ENCODE measurements at regions not wholly inside any gene's neighbourhood (a gene's known extent, or its start where the extent isn't known, plus 50 kb on each side); places are given as distances from the start of the nearest gene placed in this dataset.

DNA sequence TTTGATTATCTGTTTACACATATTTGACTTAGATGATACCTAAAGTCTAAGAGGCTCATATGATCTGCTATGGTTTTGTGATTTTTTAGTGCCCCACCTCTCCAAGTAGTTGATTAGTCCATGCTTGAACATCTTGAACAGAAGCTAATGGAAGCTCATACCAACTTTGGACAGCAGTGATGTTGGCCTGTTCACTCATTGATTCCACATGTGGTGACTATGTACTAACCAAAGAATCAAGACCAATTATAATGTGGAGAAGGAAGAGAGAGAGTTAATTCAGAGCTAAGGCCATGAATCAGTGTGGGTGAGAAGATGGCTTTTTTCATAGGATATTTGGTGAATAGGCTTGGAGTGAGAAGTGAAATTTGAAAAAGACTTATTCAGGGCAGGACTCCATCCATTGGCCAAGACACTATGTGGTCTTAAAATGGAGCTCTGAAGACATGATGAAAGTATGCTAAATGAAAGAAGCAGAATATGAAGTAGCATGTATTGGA lies 178.3 kb upstream of the TWIST2 start:
- Histone ChIP-seq H3K4me3 (no peak overlapping the region), H3K36me3 (no peaks in the 10 kb centered on the region), H3K9me3 (peaks cover 0 to 5% of the 10 kb centered on the region in 2 donors), H3K4me1 (no peaks in the 10 kb centered on the region), H3K27me3 (no peaks in the 10 kb centered on the region), H3K27ac (no peak overlapping the region)
- TF ChIP-seq, protein P1, sequence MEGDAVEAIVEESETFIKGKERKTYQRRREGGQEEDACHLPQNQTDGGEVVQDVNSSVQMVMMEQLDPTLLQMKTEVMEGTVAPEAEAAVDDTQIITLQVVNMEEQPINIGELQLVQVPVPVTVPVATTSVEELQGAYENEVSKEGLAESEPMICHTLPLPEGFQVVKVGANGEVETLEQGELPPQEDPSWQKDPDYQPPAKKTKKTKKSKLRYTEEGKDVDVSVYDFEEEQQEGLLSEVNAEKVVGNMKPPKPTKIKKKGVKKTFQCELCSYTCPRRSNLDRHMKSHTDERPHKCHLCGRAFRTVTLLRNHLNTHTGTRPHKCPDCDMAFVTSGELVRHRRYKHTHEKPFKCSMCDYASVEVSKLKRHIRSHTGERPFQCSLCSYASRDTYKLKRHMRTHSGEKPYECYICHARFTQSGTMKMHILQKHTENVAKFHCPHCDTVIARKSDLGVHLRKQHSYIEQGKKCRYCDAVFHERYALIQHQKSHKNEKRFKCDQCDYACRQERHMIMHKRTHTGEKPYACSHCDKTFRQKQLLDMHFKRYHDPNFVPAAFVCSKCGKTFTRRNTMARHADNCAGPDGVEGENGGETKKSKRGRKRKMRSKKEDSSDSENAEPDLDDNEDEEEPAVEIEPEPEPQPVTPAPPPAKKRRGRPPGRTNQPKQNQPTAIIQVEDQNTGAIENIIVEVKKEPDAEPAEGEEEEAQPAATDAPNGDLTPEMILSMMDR (IDR thresholded peaks at IDR 0.05), result no peak
- no peak for TF ChIP-seq POLR2A (IDR thresholded peaks at IDR 0.05)
- TF ChIP-seq EP300 (IDR thresholded peaks at IDR 0.05; ENCODE audit: low read depth), result no peak
- TF ChIP-seq POLR2AphosphoS5 (IDR thresholded peaks at IDR 0.05), result no peak
- intact Hi-C loops (cut with DNase I; ENCODE audit: low total_unique reads) (loop anchor here (1.0 kb wide), 1 partner anchor 20 kb away; no protein-coding TSS in a partner anchor), in situ Hi-C loops (cut with MboI; ENCODE audit: low pct_ligation_motif_present in 1 of 4, low pct_unique_long_range_greater_than_20kb in 1 of 4, low sequenced_read_pairs in 3 of 4) (no loop called here)
- no peak for DNase-seq

DNA sequence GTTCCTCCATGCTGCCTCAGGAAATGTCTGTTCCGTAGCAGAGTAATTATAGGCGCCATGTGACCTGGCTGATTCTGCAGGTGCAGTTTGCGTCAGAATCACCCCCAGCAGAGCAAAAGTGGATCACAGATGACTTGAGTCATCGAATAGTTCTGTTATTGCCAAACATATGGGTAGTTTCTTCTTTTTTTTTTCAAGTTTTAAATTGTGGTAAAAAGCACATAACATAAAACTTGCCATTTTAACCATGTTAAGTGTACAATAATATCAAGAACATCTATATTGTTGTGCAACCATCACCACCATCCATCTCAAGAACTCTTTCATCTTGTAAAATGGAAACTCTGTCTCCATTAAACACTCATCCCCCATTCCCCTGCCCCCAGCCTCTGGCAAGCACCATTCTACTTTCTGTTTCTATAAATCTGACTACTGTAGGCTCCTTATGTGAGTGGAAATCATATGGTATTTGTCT lies 177.7 kb upstream of the TWIST2 start:
- intact Hi-C loops (cut with DNase I; ENCODE audit: low total_unique reads), result no loop called here
- no peak overlapping the region for H3K27ac ChIP-seq
- TF ChIP-seq POLR2AphosphoS5 (IDR thresholded peaks at IDR 0.05), result no peak
- no peak for TF ChIP-seq POLR2A (IDR thresholded peaks at IDR 0.05)
- TF ChIP-seq, protein P1 (IDR thresholded peaks at IDR 0.05), result no peak
- TF ChIP-seq EP300 (IDR thresholded peaks at IDR 0.05; ENCODE audit: low read depth), result no peak
- no peaks in the 10 kb centered on the region for H3K36me3 ChIP-seq
- peaks cover 0 to 5% of the 10 kb centered on the region in 2 donors for H3K9me3 ChIP-seq
- no peak overlapping the region for H3K4me3 ChIP-seq
- H3K4me1 ChIP-seq, result no peaks in the 10 kb centered on the region
- no peaks in the 10 kb centered on the region for H3K27me3 ChIP-seq
- 33 to 52% methylated on average over 4 of the region's 4 CpGs for WGBS, 2 donors (ENCODE audit: low coverage in 1 of 2)
- in situ Hi-C loops (cut with MboI; ENCODE audit: low pct_ligation_motif_present in 1 of 4, low pct_unique_long_range_greater_than_20kb in 1 of 4, low sequenced_read_pairs in 3 of 4), result no loop called here
- no peak for DNase-seq

DNA sequence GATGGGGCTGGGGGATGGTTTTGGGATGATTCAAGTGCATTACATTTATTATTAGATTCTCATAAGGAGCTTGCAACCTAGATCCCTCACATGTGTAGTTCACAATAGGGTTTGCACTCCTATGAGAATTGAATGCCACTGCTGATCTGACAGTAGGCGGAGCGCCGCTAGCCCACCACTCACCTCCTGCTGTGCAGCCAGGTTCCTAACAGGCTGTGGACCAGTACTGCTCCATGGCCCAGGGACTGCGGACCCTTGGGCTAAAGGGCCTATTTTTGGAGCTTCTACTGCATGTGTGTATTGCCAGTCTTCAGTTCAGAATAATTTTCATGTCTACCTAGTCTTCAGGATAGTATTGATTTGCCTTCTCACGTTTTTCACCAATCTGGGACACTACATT lies 165.3 kb upstream of the TWIST2 start:
- no peaks in the 10 kb centered on the region for H3K27me3 ChIP-seq
- in situ Hi-C loops (cut with MboI; ENCODE audit: low pct_ligation_motif_present in 1 of 4, low pct_unique_long_range_greater_than_20kb in 1 of 4, low sequenced_read_pairs in 3 of 4) (loop anchor here in 1 of 4 donors (10.0 kb wide), 1 partner anchor 102 kb away; no protein-coding TSS in a partner anchor), intact Hi-C loops (cut with DNase I; ENCODE audit: low total_unique reads) (no loop called here)
- no peak for DNase-seq
- H3K36me3 ChIP-seq, result no peaks in the 10 kb centered on the region
- peaks cover 0 to 4% (median 0%) of the 10 kb centered on the region in 4 donors for H3K4me1 ChIP-seq
- no peak overlapping the region for H3K4me3 ChIP-seq
- no peak overlapping the region for H3K27ac ChIP-seq
- 69 to 93% methylated on average over 2 to 5 of the region's 5 CpGs for WGBS, 2 donors (ENCODE audit: low coverage in 1 of 2)
- TF ChIP-seq, protein P1 (IDR thresholded peaks at IDR 0.05), result no peak
- TF ChIP-seq POLR2A (IDR thresholded peaks at IDR 0.05) (no peak), EP300 (IDR thresholded peaks at IDR 0.05; ENCODE audit: low read depth) (no peak), POLR2AphosphoS5 (IDR thresholded peaks at IDR 0.05) (no peak)
- H3K9me3 ChIP-seq, result peaks cover 0 to 3% of the 10 kb centered on the region in 2 donors

DNA sequence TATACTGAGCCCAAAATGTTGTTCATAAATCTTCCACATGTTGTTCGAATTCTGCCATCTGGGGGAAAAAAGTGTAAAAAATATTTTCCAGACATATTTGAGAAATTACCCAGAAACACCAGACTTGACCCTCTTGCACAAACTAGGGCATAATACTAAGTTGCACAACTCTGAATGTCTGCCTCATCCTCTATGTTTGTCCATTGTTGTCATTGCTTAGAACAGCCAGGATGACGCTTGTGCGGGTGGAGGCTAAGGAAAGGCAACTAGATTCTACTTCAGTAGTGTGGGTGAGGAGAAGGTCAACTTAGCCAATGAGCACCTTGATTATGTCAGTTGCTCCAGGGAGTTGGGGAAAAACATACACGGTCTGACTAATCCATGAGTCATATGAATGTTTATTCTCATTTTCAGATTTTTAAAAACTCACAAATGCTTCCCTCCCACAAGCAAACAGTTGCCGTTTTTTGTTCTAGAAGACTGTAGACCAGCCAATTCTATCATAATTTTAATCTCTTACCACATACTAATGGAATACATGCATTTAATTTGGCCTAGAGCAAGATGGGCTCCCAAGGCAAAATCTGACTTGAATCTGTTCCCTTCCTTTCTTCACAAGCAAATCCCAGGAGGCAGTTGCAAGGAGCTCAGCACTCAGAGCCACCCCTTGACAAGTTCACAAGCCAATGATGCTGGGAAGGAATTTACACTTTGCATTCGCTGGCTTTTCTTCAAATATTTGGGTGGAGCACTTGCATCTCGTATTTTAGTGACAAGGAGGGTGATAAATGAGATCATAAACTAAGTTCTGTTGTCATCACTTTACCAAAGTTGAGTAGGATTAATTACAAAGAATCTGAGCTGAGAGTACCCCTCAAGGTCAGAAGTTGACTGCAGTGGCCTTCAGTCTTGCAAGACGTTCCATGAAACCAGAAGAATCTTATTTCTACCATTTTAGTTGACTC lies 163.2 kb upstream of the TWIST2 start:
- Histone ChIP-seq H3K27me3 (no peaks in the 10 kb centered on the region), H3K4me3 (no peak overlapping the region), H3K27ac (peak overlapping the region; percentile 43 to 73 (median 50)), H3K4me1 (peaks cover 0 to 4% (median 0%) of the 10 kb centered on the region in 4 donors), H3K36me3 (no peaks in the 10 kb centered on the region), H3K9me3 (no peaks in the 10 kb centered on the region)
- TF ChIP-seq, protein P1 (IDR thresholded peaks at IDR 0.05), result no peak
- TF ChIP-seq POLR2A (IDR thresholded peaks at IDR 0.05) (no peak), POLR2AphosphoS5 (IDR thresholded peaks at IDR 0.05) (peak; percentile 40 to 79 (median 65)), EP300 (IDR thresholded peaks at IDR 0.05; ENCODE audit: low read depth) (peak; percentile 13)
- intact Hi-C loops (cut with DNase I; ENCODE audit: low total_unique reads) (no loop called here), in situ Hi-C loops (cut with MboI; ENCODE audit: low pct_ligation_motif_present in 1 of 4, low pct_unique_long_range_greater_than_20kb in 1 of 4, low sequenced_read_pairs in 3 of 4) (loop anchor here in 1 of 4 donors (10.0 kb wide), 1 partner anchor 100 kb away; no protein-coding TSS in a partner anchor)
- WGBS, 2 donors (ENCODE audit: low coverage in 1 of 2), result 39 to 40% methylated on average over 4 to 8 of the region's 8 CpGs
- no peak for DNase-seq

Measured in transverse colon (tissue), 4 donors.